DOHH2 (cell line): ENCODE measurements at regions not wholly inside any gene's neighbourhood (a gene's known extent, or its start where the extent isn't known, plus 50 kb on each side); places are given as distances from the start of the nearest gene placed in this dataset.

Experiments used
- H3F3A ChIP-seq: fragments of 200-600 bp; sonication (generic), shearing (Covaris generic); 2 replicates; pipeline ENCODE4 v1.6.0; 2016; ENCODE audit warnings: antibody characterized with exemption, mild to moderate bottlenecking; ENCODE audit not compliant: control insufficient read depth, insufficient read depth
- H3K27ac ChIP-seq: fragments of 200-600 bp; sonication (generic); 2 replicates; pipeline ENCODE4 v1.5.1; 2014; ENCODE audit warnings: low read depth, mild to moderate bottlenecking, low read length, moderate library complexity
- H3K27me3 ChIP-seq: fragments of 200-600 bp; sonication (generic); 2 replicates; pipeline ENCODE4 v1.6.1; 2014; ENCODE audit warnings: mild to moderate bottlenecking, low read length, mixed read lengths; ENCODE audit not compliant: control insufficient read depth
- H3K36me3 ChIP-seq: fragments of 200-600 bp; sonication (generic); 2 replicates; pipeline ENCODE4 v1.6.1; 2014; ENCODE audit warnings: mild to moderate bottlenecking, low read length, moderate library complexity, mixed read lengths; ENCODE audit not compliant: control insufficient read depth
- H3K4me1 ChIP-seq: fragments of 200-600 bp; sonication (generic); 2 replicates; pipeline ENCODE4 v1.6.1; 2014; ENCODE audit warnings: mild to moderate bottlenecking, low read length, mixed read lengths; ENCODE audit not compliant: control insufficient read depth
- H3K4me2 ChIP-seq: fragments of 200-600 bp; sonication (generic); 2 replicates; pipeline ENCODE4 v1.6.0; 2014; ENCODE audit warnings: mild to moderate bottlenecking, low read length, moderate library complexity
- H3K4me3 ChIP-seq: fragments of 200-600 bp; sonication (generic); 2 replicates; pipeline ENCODE4 v1.5.1; 2014; ENCODE audit warnings: mild to moderate bottlenecking, low read length, mixed read lengths
- H3K79me2 ChIP-seq: fragments of 200-600 bp; sonication (generic); 2 replicates; pipeline ENCODE4 v1.6.1; 2014; ENCODE audit warnings: mild to moderate bottlenecking, low read length, mixed read lengths; ENCODE audit not compliant: control insufficient read depth
- H3K9me2 ChIP-seq: fragments of 200-600 bp; sonication (generic); replicated peaks from 2 replicates; pipeline ENCODE4 v1.6.1; 2014; ENCODE audit warnings: mild to moderate bottlenecking, low read length, mixed read lengths; ENCODE audit not compliant: control insufficient read depth
- H3K9me3 ChIP-seq: fragments of 200-600 bp; sonication (generic); 2 replicates; pipeline ENCODE4 v1.6.1; 2014; ENCODE audit warnings: antibody characterized with exemption, low read length, mixed read lengths; ENCODE audit not compliant: control insufficient read depth, insufficient read depth
- H4K20me1 ChIP-seq: fragments of 200-600 bp; sonication (generic); 2 replicates; pipeline ENCODE4 v1.6.0; 2014; ENCODE audit warnings: low read depth, mild to moderate bottlenecking, antibody characterized with exemption, low read length, moderate library complexity; ENCODE audit not compliant: control insufficient read depth, insufficient read depth
- EZH2phosphoT487 ChIP-seq: fragments of 200-600 bp; sonication (generic); IDR thresholded peaks from 2 replicates; pipeline ENCODE4 v1.6.1; 2017; ENCODE audit warnings: borderline replicate concordance, mild to moderate bottlenecking, antibody characterized with exemption, low read length, moderate library complexity, mixed read lengths
- TF ChIP-seq, protein P1 (sequence below): fragments of 200-600 bp; sonication (generic); IDR thresholded peaks from one replicate; pipeline ENCODE4 v1.5.1; 2014; ENCODE audit warnings: antibody characterized with exemption, mild to moderate bottlenecking, low read depth, low read length; ENCODE audit not compliant: poor library complexity, severe bottlenecking

GRCh38 chr1:116311756-116312680 lies 61.0 kb upstream of the ATP1A1 start:
- no peak for TF ChIP-seq EZH2phosphoT487
- TF ChIP-seq, protein P1, sequence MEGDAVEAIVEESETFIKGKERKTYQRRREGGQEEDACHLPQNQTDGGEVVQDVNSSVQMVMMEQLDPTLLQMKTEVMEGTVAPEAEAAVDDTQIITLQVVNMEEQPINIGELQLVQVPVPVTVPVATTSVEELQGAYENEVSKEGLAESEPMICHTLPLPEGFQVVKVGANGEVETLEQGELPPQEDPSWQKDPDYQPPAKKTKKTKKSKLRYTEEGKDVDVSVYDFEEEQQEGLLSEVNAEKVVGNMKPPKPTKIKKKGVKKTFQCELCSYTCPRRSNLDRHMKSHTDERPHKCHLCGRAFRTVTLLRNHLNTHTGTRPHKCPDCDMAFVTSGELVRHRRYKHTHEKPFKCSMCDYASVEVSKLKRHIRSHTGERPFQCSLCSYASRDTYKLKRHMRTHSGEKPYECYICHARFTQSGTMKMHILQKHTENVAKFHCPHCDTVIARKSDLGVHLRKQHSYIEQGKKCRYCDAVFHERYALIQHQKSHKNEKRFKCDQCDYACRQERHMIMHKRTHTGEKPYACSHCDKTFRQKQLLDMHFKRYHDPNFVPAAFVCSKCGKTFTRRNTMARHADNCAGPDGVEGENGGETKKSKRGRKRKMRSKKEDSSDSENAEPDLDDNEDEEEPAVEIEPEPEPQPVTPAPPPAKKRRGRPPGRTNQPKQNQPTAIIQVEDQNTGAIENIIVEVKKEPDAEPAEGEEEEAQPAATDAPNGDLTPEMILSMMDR = no peak
- Histone ChIP-seq H3K4me1 (peaks cover 38% of the 10 kb centered on the region), H3K4me3 (no peak overlapping the region), H3K27me3 (no peaks in the 10 kb centered on the region), H3K9me3 (no peaks in the 10 kb centered on the region), H4K20me1 (no peaks in the 10 kb centered on the region), H3K36me3 (no peaks in the 10 kb centered on the region), H3K79me2 (no peaks in the 10 kb centered on the region), H3K9me2 (no peaks in the 10 kb centered on the region), H3F3A (no peaks in the 10 kb centered on the region), H3K27ac (no peak overlapping the region), H3K4me2 (peak overlapping the region; percentile 14)

DNA sequence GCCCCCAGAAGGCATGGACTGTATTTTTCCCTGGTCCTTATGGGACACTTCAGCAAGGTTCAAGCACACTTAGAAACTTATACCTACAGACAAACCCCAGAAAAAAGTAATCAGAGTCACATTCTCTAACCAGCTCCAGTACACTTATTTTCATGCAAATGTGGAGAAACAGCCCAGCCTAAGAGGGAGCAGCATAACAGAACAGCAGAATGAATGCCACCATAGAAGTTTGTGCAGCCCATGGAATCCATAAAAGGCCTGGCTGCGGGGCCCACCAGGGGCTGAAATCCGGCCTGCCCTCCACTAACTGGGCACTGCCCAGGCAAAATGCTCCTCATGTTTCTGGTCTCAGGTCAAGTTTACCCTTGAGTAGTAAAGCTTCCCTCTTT lies 60.4 kb upstream of the ATP1A1 start:
- Histone ChIP-seq H3K9me2 (no peaks in the 10 kb centered on the region), H3K27ac (no peak overlapping the region), H4K20me1 (no peaks in the 10 kb centered on the region), H3K4me3 (0 out of 2 replicates have a peak overlapping the region, but pooled peaks have one; percentile 5), H3K4me2 (peak overlapping the region; percentile 14), H3K9me3 (no peaks in the 10 kb centered on the region), H3K4me1 (peaks cover 31% of the 10 kb centered on the region), H3K79me2 (no peaks in the 10 kb centered on the region), H3K27me3 (no peaks in the 10 kb centered on the region), H3F3A (no peaks in the 10 kb centered on the region), H3K36me3 (no peaks in the 10 kb centered on the region)
- TF ChIP-seq, protein P1 = no peak
- TF ChIP-seq EZH2phosphoT487 = no peak

- Histone ChIP-seq H3K4me2 (no peak overlapping the region), H3K79me2 (no peaks in the 10 kb centered on the region), H3K4me1 (peaks cover 27% of the 10 kb centered on the region), H3K9me2 (no peaks in the 10 kb centered on the region), H4K20me1 (no peaks in the 10 kb centered on the region), H3K4me3 (no peak overlapping the region), H3K27ac (no peak overlapping the region), H3K36me3 (no peaks in the 10 kb centered on the region), H3K9me3 (no peaks in the 10 kb centered on the region), H3F3A (no peaks in the 10 kb centered on the region), H3K27me3 (no peaks in the 10 kb centered on the region)
- no peak for TF ChIP-seq EZH2phosphoT487
- TF ChIP-seq, protein P1 = no peak
Measured at GRCh38 chr1:116313776-116314175, 59.3 kb upstream of the ATP1A1 start.
